ENCODE measurements at regions not wholly inside any gene's neighbourhood (a gene's known extent, or its start where the extent isn't known, plus 50 kb on each side); places are given as distances from the start of the nearest gene placed in this dataset.

GRCh38 chr15:96079041-96079440, 251.5 kb upstream of the NR2F2 start:
- TF ChIP-seq CTCF (IDR thresholded peaks at IDR 0.05), result no peak

- no peak for TF ChIP-seq CTCF (IDR thresholded peaks at IDR 0.05)
Measured at GRCh38 chr15:96079882-96080281, 250.6 kb upstream of the NR2F2 start.

GRCh38 chr15:96086164-96086563, 244.3 kb upstream of the NR2F2 start:
- TF ChIP-seq CTCF (IDR thresholded peaks at IDR 0.05), result no peak

DNA sequence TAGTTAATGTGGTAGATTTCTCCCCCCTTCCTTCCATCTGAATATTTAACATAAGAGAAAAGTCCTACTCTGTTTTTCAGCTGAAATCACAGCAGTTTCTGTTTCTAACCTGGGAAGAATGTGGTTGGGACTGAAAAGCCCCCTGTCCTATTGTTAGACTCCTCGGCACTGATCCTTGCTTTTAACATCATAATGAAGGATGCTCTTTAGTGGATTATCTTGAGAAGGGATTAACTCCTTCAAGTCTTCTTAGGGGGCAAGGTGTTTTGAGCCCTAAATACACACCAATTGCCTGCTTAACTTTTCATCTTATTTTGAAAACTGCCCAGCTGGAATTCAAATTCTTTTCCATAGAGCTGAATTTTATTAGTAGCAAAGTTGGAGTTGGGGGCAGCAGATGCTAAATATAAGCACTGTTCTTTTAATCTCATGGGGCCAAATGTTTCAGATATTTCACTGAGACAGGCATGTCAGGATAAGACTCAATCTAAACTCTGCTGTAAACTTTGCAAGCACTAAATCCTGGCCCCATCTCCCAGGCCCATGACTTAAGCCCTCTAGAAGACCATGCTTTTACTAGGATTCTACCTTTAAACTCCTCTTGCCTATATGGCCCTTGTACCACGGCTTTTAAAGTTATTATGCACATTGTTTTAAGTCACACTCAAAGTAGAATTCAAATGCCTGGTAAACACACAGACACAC, 243.2 kb upstream of the NR2F2 start:
- no peak for TF ChIP-seq CTCF (IDR thresholded peaks at IDR 0.05)

- no peak for TF ChIP-seq CTCF (IDR thresholded peaks at IDR 0.05)
Measured at GRCh38 chr15:96088650-96089049, 241.8 kb upstream of the NR2F2 start.

- TF ChIP-seq CTCF (IDR thresholded peaks at IDR 0.05), result no peak
Measured at GRCh38 chr15:96089405-96090058, 241.0 kb upstream of the NR2F2 start.

GRCh38 chr15:96092186-96092585, 238.3 kb upstream of the NR2F2 start:
- TF ChIP-seq CTCF (IDR thresholded peaks at IDR 0.05), result no peak
